AG04449 (cell line): ENCODE measurements at regions not wholly inside any gene's neighbourhood (a gene's known extent, or its start where the extent isn't known, plus 50 kb on each side); places are given as distances from the start of the nearest gene placed in this dataset.

Experiments used
- CTCF ChIA-PET: fragments of 350-600 bp; formaldehyde crosslinking; extraction: SDS; loops from one replicate; lab custom pipeline; 2021; ENCODE audit warnings: antibody characterized with exemption; lab: Yijun Ruan, JAX
- POLR2A ChIA-PET: fragments of 400-600, 350-600 bp; formaldehyde crosslinking; extraction: SDS; loops from one replicate; lab custom pipeline; 2020; ENCODE audit warnings: antibody characterized with exemption, inconsistent platforms; lab: Yijun Ruan, JAX
- DNase-seq: peaks from one replicate; pipeline ENCODE4 v3.0.0-alpha.2; 2010; ENCODE audit warnings: low read depth, low spot score
- H3K4me3 ChIP-seq: 2 replicates; pipeline ENCODE4 v1.5.1; 2011; ENCODE audit warnings: low read depth, mild to moderate bottlenecking, control low read depth, low read length
- TF ChIP-seq, protein P1 (sequence below): IDR thresholded peaks from one replicate; pipeline ENCODE4 v1.5.1; 2011; ENCODE audit warnings: mild to moderate bottlenecking, moderate library complexity, low read length, control low read depth, inconsistent platforms; ENCODE audit not compliant: insufficient read depth; ENCODE audit errors: missing control alignments

DNA sequence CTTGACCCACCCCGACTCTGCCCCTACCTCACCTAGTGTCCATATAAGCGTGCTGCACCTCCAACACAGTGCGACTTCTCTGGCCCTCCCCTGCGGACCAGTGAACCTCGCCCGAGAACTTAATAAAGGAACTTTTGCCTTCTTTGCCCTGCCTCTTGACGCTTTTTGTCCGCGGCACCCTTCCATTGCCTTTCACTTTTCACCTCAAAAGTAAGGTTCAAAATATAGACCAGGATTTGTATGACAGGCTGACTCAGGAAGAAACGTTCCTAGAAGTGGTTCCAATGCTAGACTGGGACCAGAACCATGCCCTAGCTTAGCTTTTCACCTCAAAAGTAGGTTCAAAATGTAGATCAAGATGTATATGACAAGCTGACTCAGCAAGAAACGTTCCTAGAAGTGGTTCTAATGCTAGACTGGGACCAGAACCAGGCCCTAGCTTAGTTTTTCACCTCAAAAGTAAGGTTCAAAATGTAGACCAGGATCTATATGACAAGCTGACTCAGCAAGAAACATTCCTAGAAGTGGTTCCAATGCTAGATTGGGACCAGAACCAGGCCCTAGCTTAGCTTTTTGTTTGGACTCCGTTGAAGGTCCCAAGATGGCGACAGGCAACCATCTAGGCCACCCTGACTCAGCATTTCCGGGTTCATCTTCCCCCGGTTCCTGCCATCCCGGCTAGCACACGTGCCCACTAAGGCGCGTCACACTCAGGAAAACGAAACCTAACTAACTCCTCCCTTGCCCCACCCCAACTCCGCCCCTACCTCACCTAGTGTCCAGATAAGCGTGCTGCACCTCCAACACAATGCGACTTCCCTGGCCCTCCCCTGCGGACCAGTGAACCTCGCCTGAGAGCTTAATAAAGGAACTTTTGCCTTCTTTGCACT is 51.0 kb upstream of the TMEM97 start:
- no peak for DNase-seq
- CTCF ChIA-PET, result interaction anchor here (3.3 kb wide), 1 partner anchor 16 kb away, joined by 23 read pairs; no protein-coding TSS in a partner anchor
- no peak overlapping the region for H3K4me3 ChIP-seq
- POLR2A ChIA-PET, result no interaction called here
- TF ChIP-seq, protein P1, sequence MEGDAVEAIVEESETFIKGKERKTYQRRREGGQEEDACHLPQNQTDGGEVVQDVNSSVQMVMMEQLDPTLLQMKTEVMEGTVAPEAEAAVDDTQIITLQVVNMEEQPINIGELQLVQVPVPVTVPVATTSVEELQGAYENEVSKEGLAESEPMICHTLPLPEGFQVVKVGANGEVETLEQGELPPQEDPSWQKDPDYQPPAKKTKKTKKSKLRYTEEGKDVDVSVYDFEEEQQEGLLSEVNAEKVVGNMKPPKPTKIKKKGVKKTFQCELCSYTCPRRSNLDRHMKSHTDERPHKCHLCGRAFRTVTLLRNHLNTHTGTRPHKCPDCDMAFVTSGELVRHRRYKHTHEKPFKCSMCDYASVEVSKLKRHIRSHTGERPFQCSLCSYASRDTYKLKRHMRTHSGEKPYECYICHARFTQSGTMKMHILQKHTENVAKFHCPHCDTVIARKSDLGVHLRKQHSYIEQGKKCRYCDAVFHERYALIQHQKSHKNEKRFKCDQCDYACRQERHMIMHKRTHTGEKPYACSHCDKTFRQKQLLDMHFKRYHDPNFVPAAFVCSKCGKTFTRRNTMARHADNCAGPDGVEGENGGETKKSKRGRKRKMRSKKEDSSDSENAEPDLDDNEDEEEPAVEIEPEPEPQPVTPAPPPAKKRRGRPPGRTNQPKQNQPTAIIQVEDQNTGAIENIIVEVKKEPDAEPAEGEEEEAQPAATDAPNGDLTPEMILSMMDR, result no peak

DNA sequence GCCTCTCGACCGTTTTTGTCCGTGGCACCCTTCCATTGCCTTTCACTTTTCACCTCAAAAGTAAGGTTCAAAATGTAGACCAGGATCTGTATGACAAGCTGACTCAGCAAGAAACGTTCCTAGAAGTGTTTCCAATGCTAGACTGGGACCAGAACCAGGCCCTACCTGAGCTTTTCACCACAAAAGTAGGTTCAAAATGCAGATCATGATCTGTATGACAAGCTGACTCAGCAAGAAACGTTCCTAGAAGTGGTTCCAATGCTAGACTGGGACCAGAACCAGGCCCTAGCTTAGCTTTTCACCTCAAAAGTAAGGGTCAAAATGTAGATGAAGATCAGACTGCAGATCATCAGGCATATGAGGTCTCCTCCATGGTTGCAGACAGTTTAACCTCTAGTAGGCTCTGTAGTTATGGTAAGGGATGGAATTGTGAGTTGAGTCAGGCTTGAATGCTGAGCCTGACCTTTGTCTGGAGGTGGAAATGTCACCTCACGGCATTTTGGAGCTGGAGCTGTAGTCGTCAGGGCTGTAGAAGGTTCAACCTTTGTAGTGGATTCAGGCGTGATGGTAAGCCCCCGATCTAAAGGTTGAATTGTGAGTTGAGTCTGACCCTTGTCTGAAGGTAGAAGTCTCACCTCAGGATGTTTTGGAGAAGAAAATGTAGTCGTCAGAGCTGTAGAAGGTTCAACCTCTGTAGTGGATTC is 50.2 kb upstream of the TMEM97 start:
- CTCF ChIA-PET, result interaction anchor here (3.3 kb wide), 1 partner anchor 17 kb away, joined by 23 read pairs; no protein-coding TSS in a partner anchor
- no peak for DNase-seq
- TF ChIP-seq, protein P1, result no peak
- H3K4me3 ChIP-seq, result no peak overlapping the region
- POLR2A ChIA-PET, result no interaction called here
